ENCODE measurements at regions not wholly inside any gene's neighbourhood (a gene's known extent, or its start where the extent isn't known, plus 50 kb on each side); places are given as distances from the start of the nearest gene placed in this dataset.
"Not testable (repeated sequence)": the region's sequence is repeated elsewhere in the genome, so short reads cannot be mapped to it uniquely, and the experiment has no call there.

DNA sequence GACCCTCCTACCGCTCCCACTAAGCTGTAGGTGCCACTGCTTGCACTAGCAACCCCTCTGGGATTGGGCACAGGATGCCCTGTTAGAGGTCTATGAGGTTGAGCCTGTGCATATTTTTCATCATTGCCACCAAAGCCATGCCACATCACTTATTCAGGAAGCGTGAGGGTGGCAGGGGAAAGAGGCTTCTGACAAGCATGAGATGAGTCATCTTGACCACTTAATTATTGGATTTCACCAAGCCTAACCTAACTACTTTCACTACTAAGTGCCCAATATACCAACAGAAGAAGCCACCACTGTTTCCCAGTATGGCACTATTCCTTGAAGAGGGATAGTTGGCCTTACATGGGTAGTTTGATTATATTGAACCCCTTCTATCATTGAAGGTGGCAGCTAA is 181.3 kb upstream of the EPHA4 start:
- DNase-seq = no peak

DNA sequence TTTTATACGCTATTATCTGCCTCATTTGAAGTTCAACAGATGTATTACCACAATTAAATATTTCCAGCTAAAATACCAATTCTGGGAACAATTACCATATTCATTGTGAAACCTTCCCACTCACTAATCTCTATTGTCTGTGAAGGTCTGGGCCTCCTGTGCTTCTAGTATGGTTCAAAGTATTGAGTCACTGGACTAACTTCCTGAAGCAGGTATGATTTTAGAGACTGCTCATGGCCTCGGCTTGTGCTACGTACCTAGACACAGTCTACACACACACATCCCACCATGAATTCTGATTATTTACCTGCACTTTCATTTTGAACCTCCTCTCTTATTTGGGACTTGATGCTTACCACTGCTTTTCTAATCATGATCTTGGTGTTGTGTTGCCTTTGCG is 180.7 kb upstream of the EPHA4 start:
- DNase-seq = no peak

DNA sequence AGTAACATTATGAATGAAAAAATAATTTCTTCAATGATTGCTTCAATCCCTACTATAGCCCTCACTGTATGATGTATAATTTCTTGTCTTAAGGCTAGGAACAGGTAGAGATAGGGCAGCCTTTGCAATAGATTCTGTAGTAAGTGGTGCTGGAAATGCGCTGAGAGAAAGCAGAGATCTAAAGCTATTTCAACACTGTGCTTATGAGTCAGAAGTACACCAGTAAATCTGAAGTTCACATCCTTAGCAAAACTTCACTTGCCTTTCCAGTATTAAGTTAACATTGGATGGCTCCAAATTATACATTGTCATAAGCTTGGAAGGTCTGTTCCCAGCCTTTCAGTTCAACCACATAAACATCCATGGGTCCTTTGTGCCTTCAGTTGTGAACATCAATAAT is 178.2 kb upstream of the EPHA4 start:
- DNase-seq = no peak

DNA sequence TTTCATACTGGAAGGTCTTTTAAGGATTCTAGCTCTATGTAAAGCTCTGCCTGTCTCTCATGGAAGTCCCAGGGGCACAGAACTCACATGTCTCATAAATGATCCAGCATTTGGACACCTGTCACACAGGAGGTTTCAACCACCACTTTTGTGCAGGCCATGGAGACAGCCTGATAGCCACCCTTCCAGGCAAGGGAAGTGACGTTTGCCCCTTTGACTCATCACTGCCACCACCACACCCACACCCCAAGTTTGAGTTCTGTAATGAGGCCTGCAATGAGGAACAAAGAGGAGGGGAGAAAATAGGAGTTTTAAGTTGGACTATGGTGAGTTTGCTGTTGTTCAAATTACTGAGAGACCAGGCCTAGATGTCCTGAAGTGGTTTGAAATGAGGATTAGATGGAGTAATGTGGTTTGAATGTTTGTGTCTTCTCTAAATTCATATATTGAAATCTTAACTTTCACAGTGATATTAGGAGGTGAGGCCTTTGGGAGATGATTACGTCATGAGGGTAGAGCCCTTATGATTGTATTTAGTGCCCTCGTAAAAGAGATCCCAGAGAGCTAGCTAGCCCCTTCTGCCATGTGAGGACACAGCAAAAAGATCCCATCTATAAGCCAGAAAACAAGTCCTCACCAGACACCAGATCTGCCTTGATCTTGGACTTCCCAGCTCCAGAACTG is 175.3 kb upstream of the EPHA4 start:
- no peak for DNase-seq

DNA sequence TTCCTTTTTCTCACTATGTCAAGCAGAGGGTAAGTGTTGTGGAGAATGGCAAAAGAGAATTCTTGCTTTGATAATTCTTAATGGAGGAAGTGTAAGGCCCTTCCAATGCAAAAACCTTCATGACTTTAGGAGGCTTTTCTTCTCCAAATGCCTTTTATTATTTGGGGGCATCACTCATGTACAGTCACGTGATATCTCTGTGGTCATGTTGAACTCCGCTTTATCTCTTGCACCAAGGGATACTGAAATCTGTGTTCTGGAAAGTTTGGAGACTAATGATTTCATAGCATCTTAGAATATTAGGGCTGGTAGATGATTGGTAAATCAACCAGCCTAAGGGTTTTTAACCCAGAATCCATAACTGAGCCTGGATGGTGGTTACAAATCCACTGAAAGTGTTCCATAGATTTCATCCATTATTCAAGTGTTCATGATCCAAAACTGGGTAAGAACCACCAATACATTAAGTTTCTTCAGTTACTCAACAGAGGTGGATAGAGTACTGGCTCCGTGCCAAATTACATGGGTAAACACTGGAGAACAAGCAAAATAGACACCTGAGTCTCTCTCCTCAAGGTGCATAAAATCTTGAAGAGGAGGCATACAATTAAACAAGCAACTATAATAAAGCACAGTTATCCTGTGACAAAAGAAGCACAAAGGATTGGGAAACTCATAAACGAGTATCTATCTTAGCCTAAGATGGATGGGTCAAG is 169.6 kb upstream of the EPHA4 start:
- no peak for DNase-seq

DNA sequence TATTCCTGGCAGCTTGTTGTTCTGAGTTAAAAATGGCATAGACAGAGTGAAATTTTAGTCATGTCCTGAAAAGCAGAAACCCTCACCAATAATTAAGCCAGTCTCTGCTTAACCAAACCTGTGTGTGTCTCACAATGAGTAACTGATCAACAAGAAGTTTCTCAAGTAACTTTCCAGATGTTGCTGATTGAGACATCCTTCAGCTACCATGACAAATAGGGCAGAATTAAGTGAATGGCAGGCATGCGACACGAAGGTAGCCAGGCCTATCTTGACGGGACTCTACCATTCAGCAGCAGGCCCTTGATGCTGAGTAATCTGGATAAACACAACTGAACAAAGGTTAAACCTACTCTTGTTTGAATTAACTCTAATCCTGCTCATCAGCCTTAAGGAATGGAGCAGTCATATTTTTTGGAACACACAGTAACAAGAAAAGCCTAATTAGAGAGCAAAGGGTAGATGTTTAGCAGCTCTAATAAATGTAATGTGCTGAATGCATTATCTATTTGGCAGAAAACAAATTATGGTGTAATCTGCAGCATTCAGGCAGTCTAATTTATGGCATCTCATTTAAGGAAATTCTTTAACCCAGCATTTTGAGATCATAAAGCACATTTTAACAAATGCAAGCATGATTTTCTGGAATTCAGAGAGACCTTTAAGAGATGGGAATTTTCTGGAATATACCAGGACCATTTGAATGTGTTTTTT is 159.5 kb upstream of the EPHA4 start:
- DNase-seq = no peak

DNA sequence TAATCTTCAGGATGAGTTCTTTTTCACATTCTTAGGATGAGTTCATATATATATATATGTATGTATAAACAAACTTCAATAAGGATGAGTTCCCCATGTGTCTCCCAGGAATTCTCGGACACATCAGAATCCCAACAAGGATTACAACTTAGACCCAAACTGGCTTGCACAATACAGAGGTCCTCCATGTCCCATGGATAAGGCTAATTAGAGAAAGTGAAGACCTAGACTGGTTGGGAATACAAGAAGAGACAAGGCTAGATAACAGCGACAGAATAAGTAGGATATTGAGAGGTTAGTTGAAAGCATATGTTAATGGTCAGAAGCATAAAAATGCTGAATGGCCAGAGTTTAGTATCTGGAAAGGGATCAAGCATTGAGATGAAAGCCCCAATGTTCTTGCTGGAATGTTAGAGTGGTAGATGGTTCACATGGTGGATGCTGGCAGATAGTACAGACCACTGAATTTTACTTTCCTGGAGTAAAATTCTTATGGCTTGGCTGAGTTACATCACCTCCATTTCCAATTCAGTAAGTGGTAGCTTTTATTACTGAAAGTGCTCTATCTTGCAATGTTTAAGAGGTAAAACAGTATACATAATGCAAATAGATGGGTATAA is 154.9 kb upstream of the EPHA4 start:
- no peak for DNase-seq

DNA sequence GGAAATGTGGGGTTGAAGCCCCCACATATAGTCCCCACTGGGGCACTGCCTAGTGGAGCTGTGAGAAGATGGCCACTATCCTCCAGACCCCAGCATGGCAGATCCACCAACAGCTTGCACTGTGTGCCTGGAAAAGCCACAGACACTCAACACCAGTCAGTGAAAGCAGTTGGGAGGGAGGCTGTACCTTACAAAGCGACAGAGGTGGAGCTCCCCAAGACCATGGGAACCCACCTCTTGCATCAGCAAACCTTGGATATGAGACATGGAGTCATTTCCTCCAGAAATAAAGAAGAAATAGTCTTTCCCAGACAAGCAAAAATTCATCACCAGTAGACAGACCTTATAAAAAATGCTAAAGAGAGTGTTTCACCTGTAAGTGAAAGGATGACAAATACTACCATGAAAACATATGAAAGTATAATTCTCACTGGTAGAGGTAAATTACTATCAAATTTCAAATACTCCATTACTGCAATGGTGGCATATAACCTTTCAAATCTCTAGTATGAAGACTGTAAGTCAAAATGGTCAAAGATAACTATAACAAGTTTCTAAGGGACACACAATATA is 152.6 kb upstream of the EPHA4 start:
- no peak for DNase-seq

DNA sequence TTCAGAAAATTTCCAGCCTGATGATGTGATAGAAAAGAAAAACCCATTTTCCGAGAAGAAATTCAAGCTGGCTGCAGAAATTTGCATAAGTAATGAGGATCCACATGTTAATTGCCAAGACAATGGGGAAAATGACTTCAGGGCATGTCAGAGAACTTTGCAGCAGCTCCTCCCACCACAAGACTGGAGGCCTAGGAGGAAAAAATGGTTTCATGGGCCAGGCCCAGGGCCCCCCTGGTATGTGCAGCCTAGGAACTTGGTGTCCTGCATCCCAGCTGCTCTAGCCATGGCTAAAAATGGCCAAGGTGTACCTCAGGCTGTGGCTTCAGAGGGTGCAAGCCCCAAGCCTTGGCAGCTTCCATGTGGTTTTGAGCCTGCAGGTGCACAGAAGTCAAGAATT is 152.0 kb upstream of the EPHA4 start:
- DNase-seq = not testable (repeated sequence)

DNA sequence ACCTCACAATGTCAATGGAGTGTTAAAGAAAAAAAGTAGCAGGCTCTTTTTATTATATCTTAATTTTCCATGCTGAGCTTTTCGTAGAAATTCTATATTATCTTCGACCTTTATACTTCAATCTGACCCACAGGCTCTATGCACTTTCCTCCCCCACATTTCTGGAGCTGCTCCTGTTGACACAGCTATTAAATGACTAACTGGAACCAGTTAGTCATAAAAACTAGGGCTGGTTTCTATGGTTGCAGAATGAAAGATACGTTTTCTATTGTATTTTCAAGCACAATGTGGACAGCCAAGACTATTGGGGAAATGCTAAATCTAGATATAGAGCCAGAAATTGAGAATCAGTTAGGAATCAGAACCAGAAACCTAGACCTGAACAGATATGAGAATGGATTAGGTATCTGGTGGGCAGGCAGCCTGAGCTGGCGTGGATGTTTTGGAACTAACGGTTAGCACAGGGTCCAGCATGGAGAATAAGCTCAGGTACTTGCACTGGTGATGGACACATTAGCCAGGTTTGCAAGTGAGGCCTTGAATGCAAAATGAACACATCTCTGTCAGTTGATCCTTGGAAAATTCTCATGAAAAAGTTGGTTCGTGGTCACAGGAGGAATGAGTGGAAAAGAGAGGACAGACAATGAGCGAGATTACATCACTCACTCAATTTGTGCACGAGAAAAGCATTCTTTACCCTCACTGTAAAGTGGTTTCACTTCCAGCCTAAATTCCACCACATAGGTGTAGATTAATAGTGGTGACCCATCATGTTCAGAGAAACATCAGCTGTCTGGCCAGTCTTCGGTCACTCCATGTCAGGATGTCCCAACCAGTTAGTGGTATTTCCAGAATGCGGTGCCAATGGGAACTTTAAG is 144.6 kb upstream of the EPHA4 start:
- no peak for DNase-seq

DNA sequence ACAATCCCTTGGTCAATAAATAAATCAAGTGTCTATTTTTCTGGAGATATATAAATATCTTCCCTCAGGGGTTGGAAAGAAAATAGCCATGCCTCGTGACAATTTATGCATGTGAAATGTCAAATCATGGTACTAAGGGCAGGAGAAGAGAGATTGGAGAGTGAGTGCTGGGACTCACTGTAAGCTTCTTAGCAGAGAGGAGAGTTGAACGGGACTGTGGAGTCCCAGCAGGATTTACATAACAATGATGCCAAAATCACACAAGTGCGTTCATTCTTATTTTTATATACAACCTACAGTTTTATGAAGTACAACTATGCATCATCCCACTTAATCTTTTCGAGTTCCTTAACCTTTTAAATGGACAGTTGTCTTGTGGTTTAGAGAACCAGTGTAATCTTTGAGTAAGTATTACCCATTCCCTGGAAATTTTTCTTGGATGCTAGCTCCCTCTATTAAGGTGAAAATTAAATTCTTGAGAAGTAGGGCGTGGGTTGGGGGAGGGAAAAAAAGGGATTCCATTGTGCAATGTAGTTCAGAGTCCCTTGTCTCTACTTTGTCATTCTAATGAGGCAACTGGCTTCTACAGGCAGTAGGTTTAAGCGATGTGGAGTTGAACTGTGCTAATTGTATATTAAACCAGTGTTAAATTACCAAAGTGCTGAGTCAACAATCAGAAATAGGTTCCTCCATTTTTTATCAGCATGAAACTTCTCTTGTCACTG is 143.6 kb upstream of the EPHA4 start:
- no peak for DNase-seq

DNA sequence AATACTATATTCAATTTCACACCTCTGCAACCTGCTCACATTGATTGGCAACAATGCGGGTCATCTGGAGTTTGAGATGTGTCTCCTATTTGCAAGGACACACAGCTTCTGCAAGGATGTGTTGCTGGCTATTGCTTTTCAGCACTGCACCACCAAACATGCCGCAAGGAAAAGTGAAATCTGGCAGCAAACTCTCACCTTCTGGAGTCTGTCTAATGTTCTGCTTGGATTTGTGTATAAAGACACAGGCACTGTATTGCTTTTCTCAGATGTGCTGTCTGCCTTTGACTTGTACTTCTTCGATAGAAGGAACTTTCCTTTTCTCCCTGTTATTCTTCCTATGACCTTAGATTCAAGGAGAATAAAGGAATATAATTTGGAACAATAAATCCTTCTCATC is 138.6 kb upstream of the EPHA4 start:
- no peak for DNase-seq

DNA sequence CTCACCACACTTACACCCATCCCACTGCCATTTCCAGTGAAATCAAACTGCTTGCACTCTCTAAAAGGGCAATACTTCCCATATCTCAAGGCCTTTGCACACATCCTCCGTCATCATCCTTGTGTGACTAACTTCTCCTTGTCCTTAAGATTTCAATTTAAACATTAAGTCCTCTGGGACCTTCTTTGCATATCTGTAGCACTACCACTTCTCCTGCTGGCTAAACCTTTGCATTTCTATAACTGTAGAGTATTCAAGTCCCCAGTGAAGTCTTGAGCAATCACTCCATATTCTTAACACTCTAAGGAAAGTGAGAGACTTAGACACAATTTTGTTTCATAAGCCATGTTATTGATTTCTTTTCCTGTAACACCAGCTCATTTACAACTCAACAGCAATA is 136.8 kb upstream of the EPHA4 start:
- no peak for DNase-seq

DNA sequence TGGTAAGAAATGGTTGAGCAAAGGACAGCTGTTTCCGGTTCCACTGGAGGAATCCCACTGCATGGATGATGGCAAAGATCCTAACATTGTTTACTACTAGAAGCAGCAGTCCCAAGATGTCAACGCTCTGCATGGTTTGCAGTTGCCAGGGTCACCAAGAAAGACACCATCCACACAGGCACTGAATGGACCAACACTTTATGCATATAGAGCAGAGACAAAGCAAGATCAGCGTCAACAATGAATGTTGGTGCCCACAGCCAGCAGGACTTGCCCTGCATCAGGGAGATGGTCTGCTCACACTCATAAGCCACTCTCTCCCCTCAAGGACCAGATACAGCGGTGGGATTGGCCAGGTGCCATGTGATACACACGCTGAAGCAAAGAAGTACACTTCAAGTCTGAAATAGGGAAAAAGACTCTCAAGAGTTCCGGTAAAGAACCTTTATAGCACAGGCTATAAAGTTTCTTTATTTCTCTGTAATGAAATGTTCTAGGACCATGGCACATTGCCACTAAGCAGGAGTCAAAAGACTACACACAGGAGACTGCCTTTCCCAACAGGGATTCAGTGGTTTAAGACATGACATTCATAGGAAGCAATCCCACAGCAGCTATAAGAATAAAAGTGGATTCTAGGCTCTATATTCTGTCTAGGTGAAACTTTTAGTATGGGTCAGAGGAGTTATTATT is 133.2 kb upstream of the EPHA4 start:
- no peak for DNase-seq

DNA sequence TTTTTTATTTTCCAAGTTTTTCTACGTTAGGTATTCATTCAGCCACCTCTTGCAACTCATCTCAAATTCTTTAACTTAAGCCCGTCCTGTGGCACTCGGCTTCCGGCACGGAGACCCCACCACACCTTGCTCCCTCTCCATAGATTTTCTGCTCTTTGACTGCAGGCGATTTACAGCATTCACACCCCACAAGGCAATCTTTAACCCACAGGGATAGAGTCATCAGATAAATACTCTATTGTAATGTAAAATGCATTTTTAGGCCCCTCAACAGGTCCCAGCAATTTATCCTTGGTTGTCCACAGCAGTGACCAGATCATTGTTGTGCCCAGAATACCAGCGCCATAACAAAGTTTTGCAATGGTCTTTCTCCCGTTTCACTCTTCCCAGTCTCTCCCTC is 132.3 kb upstream of the EPHA4 start:
- no peak for DNase-seq

DNA sequence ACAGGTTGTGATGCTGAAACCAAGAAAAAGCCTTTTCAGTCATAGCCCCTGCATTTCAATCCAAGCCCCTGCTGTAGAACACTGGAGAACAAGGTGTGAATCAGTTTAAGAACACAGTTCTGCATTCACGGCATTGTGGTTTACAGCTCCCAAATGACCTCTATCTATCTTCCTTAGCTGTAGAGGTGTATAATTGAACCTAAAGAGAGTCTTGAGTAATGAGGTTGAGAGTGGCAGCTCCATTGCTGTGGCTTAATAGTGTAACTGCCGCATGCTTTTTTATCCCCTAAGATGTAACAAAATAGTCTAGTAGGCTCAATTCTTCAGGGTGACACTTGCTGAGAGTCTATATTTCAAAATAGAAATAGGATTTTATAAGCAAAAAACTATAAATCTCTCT is 121.3 kb upstream of the EPHA4 start:
- DNase-seq = no peak

DNA sequence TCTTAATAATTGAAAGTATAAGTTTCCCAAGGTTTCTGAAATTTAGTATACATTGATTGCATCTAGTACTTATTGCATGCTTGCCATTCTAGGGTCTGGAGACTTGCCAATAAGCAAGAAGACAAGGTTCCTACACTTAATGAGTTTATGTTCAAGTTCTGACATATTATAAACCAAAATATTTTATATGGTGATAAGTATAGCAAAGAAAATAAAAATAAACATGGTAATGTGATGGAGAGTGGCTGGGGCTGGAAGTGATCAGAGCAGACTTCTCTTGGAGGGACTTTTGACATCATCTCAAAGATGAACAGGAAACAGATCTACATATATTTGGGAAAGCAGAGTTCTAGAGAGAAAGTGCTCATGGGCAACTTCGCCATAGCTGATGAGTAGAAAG is 119.5 kb upstream of the EPHA4 start:
- DNase-seq = no peak

DNA sequence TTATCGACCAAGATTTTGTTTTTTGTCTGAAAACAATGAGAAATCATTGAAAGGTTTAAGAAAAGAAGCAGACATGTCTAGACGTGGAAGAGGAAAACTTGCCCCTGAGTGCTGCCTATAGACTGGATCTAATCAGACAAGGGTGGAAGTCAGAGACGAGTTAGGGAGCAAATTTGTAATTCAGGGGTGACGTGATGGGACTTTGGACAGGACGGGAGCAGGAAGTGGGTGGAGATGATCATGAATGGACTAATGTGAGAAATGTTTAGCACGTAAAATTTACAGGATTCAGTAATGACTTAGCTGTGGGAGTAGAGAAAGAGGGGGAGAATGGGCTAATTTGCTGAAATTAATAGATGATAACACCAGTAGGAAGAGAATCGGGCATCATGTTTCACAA is 117.0 kb upstream of the EPHA4 start:
- no peak for DNase-seq

DNA sequence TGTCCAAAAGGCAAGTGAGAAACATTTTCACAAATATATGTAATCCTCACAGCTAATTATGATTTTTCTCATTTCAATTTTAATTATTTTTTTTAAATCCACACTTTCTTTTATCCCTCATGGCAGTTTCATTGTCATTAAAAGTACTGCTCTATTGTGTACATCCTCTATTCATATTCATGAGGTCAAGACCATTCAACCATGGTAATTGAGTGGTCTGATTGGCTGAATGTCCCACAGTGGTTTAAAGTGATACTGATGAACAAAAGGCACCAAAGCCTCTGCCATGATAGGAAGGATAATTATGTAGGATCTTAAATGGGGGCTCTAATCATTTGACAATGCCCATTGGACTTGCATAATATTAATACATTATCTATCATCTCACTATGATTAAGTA is 108.4 kb upstream of the EPHA4 start:
- DNase-seq = no peak

DNA sequence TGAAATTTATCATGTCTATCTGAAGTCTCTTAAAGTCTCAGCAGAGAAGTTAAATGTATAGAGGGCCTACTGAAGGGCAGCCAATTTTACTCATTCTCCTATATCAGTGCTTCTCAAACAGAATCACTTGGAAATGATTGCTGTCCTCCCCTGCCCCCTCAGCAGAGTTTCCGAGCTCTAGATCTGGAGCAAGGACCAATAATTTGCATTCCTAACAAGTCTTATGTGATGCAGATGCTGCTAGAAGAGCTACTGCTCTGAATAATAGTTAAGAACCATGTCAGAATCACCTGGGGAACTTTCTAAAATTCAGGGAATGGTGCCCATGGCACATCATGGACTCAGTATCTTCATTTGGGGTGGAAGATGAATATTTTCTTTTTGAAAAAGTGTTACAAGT is 105.6 kb upstream of the EPHA4 start:
- DNase-seq = no peak

DNA sequence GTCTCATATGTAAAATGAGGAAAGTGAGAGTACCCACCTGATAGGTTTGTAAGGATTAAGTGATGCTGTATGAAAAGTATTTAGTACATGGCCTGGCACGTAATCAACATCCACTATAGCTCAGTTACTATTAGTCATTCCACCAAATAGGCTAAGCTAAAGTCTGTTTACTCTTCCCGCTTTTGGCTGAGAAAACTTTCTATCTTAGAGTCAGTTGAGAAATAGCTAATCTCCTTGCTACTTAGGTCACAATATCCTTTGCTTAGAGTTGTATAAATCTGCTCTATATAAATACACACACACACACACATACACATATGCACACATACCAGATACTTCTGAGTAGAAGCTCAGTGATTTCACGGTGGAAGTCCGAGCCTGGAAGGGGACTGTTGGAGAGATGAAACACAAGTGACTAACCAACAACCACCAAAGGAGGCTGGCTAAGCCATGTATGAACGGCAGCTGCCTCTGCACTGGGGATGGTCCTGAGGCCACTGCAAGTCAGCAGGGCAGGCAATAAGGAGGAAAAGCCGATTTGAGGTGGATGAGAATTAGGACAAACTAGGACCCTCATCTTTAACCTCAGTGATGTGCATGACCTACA is 104.6 kb upstream of the EPHA4 start:
- no peak for DNase-seq
